ENCODE measurements at regions not wholly inside any gene's neighbourhood (a gene's known extent, or its start where the extent isn't known, plus 50 kb on each side); places are given as distances from the start of the nearest gene placed in this dataset.

GRCh38 chr9:28707616-28708015 lies 1134.3 kb upstream of the C9orf72 start:
- H3K4me3 ChIP-seq: no peak overlapping the region
- no peaks in the 10 kb centered on the region for H3K4me1 ChIP-seq (ENCODE audit: control insufficient read depth, insufficient read depth, low read length)
- TF ChIP-seq IRF3 (IDR thresholded peaks at IDR 0.05): no peak
- TF ChIP-seq KDM1A (IDR thresholded peaks at IDR 0.05; ENCODE audit: borderline replicate concordance): no peak
- no peak for TF ChIP-seq HDAC2 (IDR thresholded peaks at IDR 0.05)
- no peak for TF ChIP-seq CBX3 (IDR thresholded peaks at IDR 0.05; ENCODE audit: borderline replicate concordance, low read depth)
- TF ChIP-seq PAX8 (IDR thresholded peaks at IDR 0.05): no peak
- POLR2A ChIA-PET: no interaction called here
- H4K20me1 ChIP-seq (ENCODE audit: control insufficient read depth, insufficient read depth): no peaks in the 10 kb centered on the region
- WGBS (ENCODE audit: insufficient coverage, insufficient replicate concordance, low lambda C conversion rate, missing lambda C conversion rate): 0% methylated on average over 2 of the region's 2 CpGs
- no peak for ATAC-seq
- in situ Hi-C loops (cut with MboI) (no loop called here), intact Hi-C loops (cut with micrococcal nuclease; ENCODE audit: unreplicated experiment) (no loop called here)
- no peak overlapping the region for H3K9ac ChIP-seq (ENCODE audit: control insufficient read depth, insufficient read depth, low read length)
- BruUV-seq (replicated peaks): no TSS peak
- no peaks in the 10 kb centered on the region for H3K27me3 ChIP-seq (replicated peaks in 1 of 2; ENCODE audit: control insufficient read depth in 2 of 2, insufficient read depth in 2 of 2, low read length in 1 of 2)
- no peaks in the 10 kb centered on the region for H3K9me3 ChIP-seq (replicated peaks; ENCODE audit: control insufficient read depth, insufficient read depth, low read length)
- no peaks in the 10 kb centered on the region for H3K79me2 ChIP-seq (ENCODE audit: control insufficient read depth, insufficient read depth, low read length)
- RAD21 ChIA-PET (ENCODE audit: unreplicated experiment): no interaction called here
- H3K36me3 ChIP-seq (ENCODE audit: control insufficient read depth in 2 of 2, insufficient read depth in 2 of 2, low read length in 1 of 2): no peaks in the 10 kb centered on the region
- no peak for FAIRE-seq
- H3K4me2 ChIP-seq (ENCODE audit: control insufficient read depth, insufficient read depth): no peak overlapping the region
- CTCF ChIA-PET: no interaction called here
- DNase-seq (ENCODE audit: low read depth, low spot score): no peak
- no peak overlapping the region for H2AFZ ChIP-seq (ENCODE audit: control insufficient read depth, low read depth, low read length)
- H3K27ac ChIP-seq (ENCODE audit: control insufficient read depth, insufficient read depth): no peak overlapping the region
- SMC1A ChIA-PET (ENCODE audit: uncharacterized antibody, unreplicated experiment): no interaction called here

- Histone ChIP-seq H3K27me3 (replicated peaks in 1 of 2; ENCODE audit: control insufficient read depth in 2 of 2, insufficient read depth in 2 of 2, low read length in 1 of 2) (no peaks in the 10 kb centered on the region), H4K20me1 (ENCODE audit: control insufficient read depth, insufficient read depth) (no peaks in the 10 kb centered on the region), H3K27ac (ENCODE audit: control insufficient read depth, insufficient read depth) (no peak overlapping the region), H2AFZ (ENCODE audit: control insufficient read depth, low read depth, low read length) (no peak overlapping the region), H3K9me3 (replicated peaks; ENCODE audit: control insufficient read depth, insufficient read depth, low read length) (no peaks in the 10 kb centered on the region), H3K4me1 (ENCODE audit: control insufficient read depth, insufficient read depth, low read length) (no peaks in the 10 kb centered on the region), H3K9ac (ENCODE audit: control insufficient read depth, insufficient read depth, low read length) (no peak overlapping the region), H3K36me3 (ENCODE audit: control insufficient read depth in 2 of 2, insufficient read depth in 2 of 2, low read length in 1 of 2) (no peaks in the 10 kb centered on the region), H3K79me2 (ENCODE audit: control insufficient read depth, insufficient read depth, low read length) (no peaks in the 10 kb centered on the region), H3K4me3 (no peak overlapping the region), H3K4me2 (ENCODE audit: control insufficient read depth, insufficient read depth) (no peak overlapping the region)
- ChIA-PET RAD21 (ENCODE audit: unreplicated experiment) (no interaction called here), POLR2A (no interaction called here), SMC1A (ENCODE audit: uncharacterized antibody, unreplicated experiment) (no interaction called here), CTCF (no interaction called here)
- WGBS (ENCODE audit: insufficient coverage, insufficient replicate concordance, low lambda C conversion rate, missing lambda C conversion rate): 14% methylated on average over 3 of the region's 3 CpGs
- ATAC-seq (no peak), DNase-seq (ENCODE audit: low read depth, low spot score) (no peak), FAIRE-seq (no peak)
- BruUV-seq (replicated peaks): no TSS peak
- intact Hi-C loops (cut with micrococcal nuclease; ENCODE audit: unreplicated experiment) (no loop called here), in situ Hi-C loops (cut with MboI) (no loop called here)
- no peak for TF ChIP-seq SMAD5 (IDR thresholded peaks at IDR 0.05; ENCODE audit: low read depth)
- TF ChIP-seq HCFC1 (IDR thresholded peaks at IDR 0.05; ENCODE audit: low read length): no peak
- no peak for TF ChIP-seq NR2C2 (IDR thresholded peaks at IDR 0.05; ENCODE audit: borderline replicate concordance, control insufficient read depth, insufficient read length, low read depth)
- no peak for TF ChIP-seq EED (IDR thresholded peaks at IDR 0.05; ENCODE audit: low read depth)
- no peak for TF ChIP-seq MTA2 (IDR thresholded peaks at IDR 0.05; ENCODE audit: low read depth)
- TF ChIP-seq NFXL1 (IDR thresholded peaks at IDR 0.05; ENCODE audit: borderline replicate concordance): no peak
- TF ChIP-seq SUPT20H (IDR thresholded peaks at IDR 0.05; ENCODE audit: borderline replicate concordance, control insufficient read depth, low read depth, low read length): no peak
- TF ChIP-seq KAT2A (conservative IDR thresholded peaks at IDR 0.05; ENCODE audit: control insufficient read depth, low read depth, low read length): no peak
- no peak for TF ChIP-seq NRF1 (conservative IDR thresholded peaks at IDR 0.05; ENCODE audit: low read depth, low read length)
- TF ChIP-seq HDAC2 (IDR thresholded peaks at IDR 0.05): no peak
- no peak for TF ChIP-seq CEBPZ (IDR thresholded peaks at IDR 0.05; ENCODE audit: low read depth, low read length)
- no peak for TF ChIP-seq NBN (IDR thresholded peaks at IDR 0.05)
- TF ChIP-seq MYB (IDR thresholded peaks at IDR 0.05; ENCODE audit: borderline replicate concordance, low read depth, low read length): no peak
- TF ChIP-seq RUNX3 (IDR thresholded peaks at IDR 0.05; ENCODE audit: low read length): no peak
Measured at GRCh38 chr9:28714188-28714587, 1140.9 kb upstream of the C9orf72 start.
